ENCODE measurements at regions not wholly inside any gene's neighbourhood (a gene's known extent, or its start where the extent isn't known, plus 50 kb on each side); places are given as distances from the start of the nearest gene placed in this dataset.

GRCh38 chr13:72653506-72653905, 73.9 kb downstream of the MZT1 start:
- no peak overlapping the region for H3K9ac ChIP-seq (ENCODE audit: low read length)
- no peak overlapping the region for H3K4me2 ChIP-seq (ENCODE audit: low read length)
- H3F3A ChIP-seq (ENCODE audit: insufficient read depth, low read length, poor library complexity, severe bottlenecking): no peaks in the 10 kb centered on the region
- H3K4me3 ChIP-seq (ENCODE audit: low read length): no peak overlapping the region
- no peaks in the 10 kb centered on the region for H3K9me3 ChIP-seq (ENCODE audit: low read length)
- no peak for TF ChIP-seq POLR2AphosphoS5 (IDR thresholded peaks at IDR 0.05)
- no peak for TF ChIP-seq MXI1 (conservative IDR thresholded peaks at IDR 0.05; ENCODE audit: poor library complexity, severe bottlenecking)
- TF ChIP-seq EZH2 (IDR thresholded peaks at IDR 0.05; ENCODE audit: borderline replicate concordance, insufficient read depth, low read length, poor library complexity, severe bottlenecking): no peak
- no peaks in the 10 kb centered on the region for H3K79me2 ChIP-seq (replicated peaks; ENCODE audit: insufficient read depth, low read length)
- no peak overlapping the region for H2AFZ ChIP-seq (ENCODE audit: low read depth, low read length)
- H3K27ac ChIP-seq (ENCODE audit: low read length): no peak overlapping the region
- H3K36me3 ChIP-seq (ENCODE audit: insufficient read depth, low read length): no peaks in the 10 kb centered on the region
- H3K27me3 ChIP-seq (ENCODE audit: insufficient read depth, low read depth, low read length): no peaks in the 10 kb centered on the region
- H3K9me2 ChIP-seq (ENCODE audit: insufficient read depth, low read length): no peaks in the 10 kb centered on the region
- H4K20me1 ChIP-seq (ENCODE audit: insufficient read depth): no peaks in the 10 kb centered on the region

- Histone ChIP-seq H3K27ac (ENCODE audit: low read length) (no peak overlapping the region), H3K4me2 (ENCODE audit: low read length) (no peak overlapping the region), H4K20me1 (ENCODE audit: insufficient read depth) (no peaks in the 10 kb centered on the region), H3K27me3 (ENCODE audit: insufficient read depth, low read depth, low read length) (no peaks in the 10 kb centered on the region), H3K9me2 (ENCODE audit: insufficient read depth, low read length) (no peaks in the 10 kb centered on the region), H3K36me3 (ENCODE audit: insufficient read depth, low read length) (no peaks in the 10 kb centered on the region), H3K9me3 (ENCODE audit: low read length) (no peaks in the 10 kb centered on the region), H3K9ac (ENCODE audit: low read length) (no peak overlapping the region), H3K4me3 (ENCODE audit: low read length) (no peak overlapping the region), H2AFZ (ENCODE audit: low read depth, low read length) (no peak overlapping the region), H3F3A (ENCODE audit: insufficient read depth, low read length, poor library complexity, severe bottlenecking) (no peaks in the 10 kb centered on the region), H3K79me2 (replicated peaks; ENCODE audit: insufficient read depth, low read length) (no peaks in the 10 kb centered on the region)
- TF ChIP-seq MXI1 (conservative IDR thresholded peaks at IDR 0.05; ENCODE audit: poor library complexity, severe bottlenecking): no peak
- peak; percentile 16 for TF ChIP-seq EP300 (conservative IDR thresholded peaks at IDR 0.05; ENCODE audit: poor library complexity, severe bottlenecking)
These were observed 74.7 kb downstream of the MZT1 start for GRCh38 chr13:72652681-72653080.

DNA sequence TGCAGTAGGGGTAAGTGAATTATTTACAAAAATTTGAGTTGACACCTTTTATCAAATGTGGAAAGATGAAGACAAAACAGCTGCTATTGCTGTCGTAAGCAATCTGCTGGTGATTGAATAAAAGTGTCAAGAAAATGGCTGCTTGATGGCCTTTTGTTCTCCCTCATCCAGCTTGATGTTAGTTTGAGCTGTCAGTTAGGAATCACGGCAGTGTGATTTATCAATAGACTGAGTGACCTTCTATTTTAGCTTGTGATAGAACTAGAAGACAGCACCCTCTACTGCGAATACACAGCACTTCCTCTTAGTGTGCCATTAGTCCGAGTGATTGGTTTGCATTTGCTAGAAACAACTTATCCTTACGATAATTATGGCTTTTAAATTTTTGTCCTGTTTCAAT, 76.3 kb downstream of the MZT1 start:
- Histone ChIP-seq H3K4me2 (ENCODE audit: low read length) (no peak overlapping the region), H3K4me3 (ENCODE audit: low read length) (no peak overlapping the region), H3K36me3 (ENCODE audit: insufficient read depth, low read length) (no peaks in the 10 kb centered on the region), H3K9me3 (ENCODE audit: low read length) (no peaks in the 10 kb centered on the region), H4K20me1 (ENCODE audit: insufficient read depth) (no peaks in the 10 kb centered on the region), H3K79me2 (replicated peaks; ENCODE audit: insufficient read depth, low read length) (no peaks in the 10 kb centered on the region), H2AFZ (ENCODE audit: low read depth, low read length) (no peak overlapping the region), H3K9ac (ENCODE audit: low read length) (no peak overlapping the region), H3K27me3 (ENCODE audit: insufficient read depth, low read depth, low read length) (no peaks in the 10 kb centered on the region), H3K9me2 (ENCODE audit: insufficient read depth, low read length) (no peaks in the 10 kb centered on the region), H3K27ac (ENCODE audit: low read length) (peak overlapping the region; percentile 18), H3F3A (ENCODE audit: insufficient read depth, low read length, poor library complexity, severe bottlenecking) (no peaks in the 10 kb centered on the region)
- TF ChIP-seq EP300 (conservative IDR thresholded peaks at IDR 0.05; ENCODE audit: poor library complexity, severe bottlenecking) (peak; percentile 77), RAD21 (conservative IDR thresholded peaks at IDR 0.05) (peak; percentile 77), REST (IDR thresholded peaks at IDR 0.05; ENCODE audit: borderline replicate concordance) (no peak), MXI1 (conservative IDR thresholded peaks at IDR 0.05; ENCODE audit: poor library complexity, severe bottlenecking) (no peak), POLR2AphosphoS5 (IDR thresholded peaks at IDR 0.05) (peak; percentile 18), EZH2 (IDR thresholded peaks at IDR 0.05; ENCODE audit: borderline replicate concordance, insufficient read depth, low read length, poor library complexity, severe bottlenecking) (no peak), SMC3 (conservative IDR thresholded peaks at IDR 0.05; ENCODE audit: poor library complexity) (peak; percentile 75), TAF1 (IDR thresholded peaks at IDR 0.05; ENCODE audit: low read depth) (no peak)
- TF ChIP-seq, protein P1, sequence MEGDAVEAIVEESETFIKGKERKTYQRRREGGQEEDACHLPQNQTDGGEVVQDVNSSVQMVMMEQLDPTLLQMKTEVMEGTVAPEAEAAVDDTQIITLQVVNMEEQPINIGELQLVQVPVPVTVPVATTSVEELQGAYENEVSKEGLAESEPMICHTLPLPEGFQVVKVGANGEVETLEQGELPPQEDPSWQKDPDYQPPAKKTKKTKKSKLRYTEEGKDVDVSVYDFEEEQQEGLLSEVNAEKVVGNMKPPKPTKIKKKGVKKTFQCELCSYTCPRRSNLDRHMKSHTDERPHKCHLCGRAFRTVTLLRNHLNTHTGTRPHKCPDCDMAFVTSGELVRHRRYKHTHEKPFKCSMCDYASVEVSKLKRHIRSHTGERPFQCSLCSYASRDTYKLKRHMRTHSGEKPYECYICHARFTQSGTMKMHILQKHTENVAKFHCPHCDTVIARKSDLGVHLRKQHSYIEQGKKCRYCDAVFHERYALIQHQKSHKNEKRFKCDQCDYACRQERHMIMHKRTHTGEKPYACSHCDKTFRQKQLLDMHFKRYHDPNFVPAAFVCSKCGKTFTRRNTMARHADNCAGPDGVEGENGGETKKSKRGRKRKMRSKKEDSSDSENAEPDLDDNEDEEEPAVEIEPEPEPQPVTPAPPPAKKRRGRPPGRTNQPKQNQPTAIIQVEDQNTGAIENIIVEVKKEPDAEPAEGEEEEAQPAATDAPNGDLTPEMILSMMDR (IDR thresholded peaks at IDR 0.05; ENCODE audit: poor library complexity, severe bottlenecking): peak; percentile 78

All from neural cell (in vitro differentiated cells).